ENCODE measurements at regions not wholly inside any gene's neighbourhood (a gene's known extent, or its start where the extent isn't known, plus 50 kb on each side); places are given as distances from the start of the nearest gene placed in this dataset.

DNA sequence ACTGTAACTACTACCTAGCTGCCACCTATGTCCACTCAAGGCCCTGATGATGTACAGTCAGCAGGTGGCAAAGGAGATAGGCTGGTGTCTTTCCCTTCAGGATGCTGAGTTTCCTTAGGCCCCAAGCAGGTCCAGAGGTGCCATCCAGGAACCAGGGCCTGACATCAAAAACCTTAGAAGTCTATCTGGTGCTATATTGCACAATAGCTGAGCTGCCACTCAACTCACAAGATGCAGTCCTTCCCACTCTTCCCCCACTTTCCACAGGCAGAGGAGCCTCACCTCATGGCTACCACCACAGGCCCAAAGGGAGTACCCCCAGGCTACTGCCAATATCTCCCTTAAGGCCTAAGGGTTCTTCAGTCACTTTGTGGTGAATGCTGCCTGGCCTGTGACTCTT lies 83.9 kb upstream of the ZNF827 start:
- TF ChIP-seq SUZ12 (IDR thresholded peaks at IDR 0.05; ENCODE audit: extremely low read depth, insufficient read depth, insufficient read length) (no peak), YY1 (IDR thresholded peaks at IDR 0.05; ENCODE audit: insufficient read depth, insufficient read length) (no peak)

All from NT2/D1 (cell line).